GM18498 (cell line): ENCODE measurements at regions not wholly inside any gene's neighbourhood (a gene's known extent, or its start where the extent isn't known, plus 50 kb on each side); places are given as distances from the start of the nearest gene placed in this dataset.

ENCODE experiments used
- ATAC-seq: cut with Tn5 transposase; IDR thresholded peaks from one replicate; pipeline ENCODE4 v1.9.1; 2021; ENCODE audit warnings: mild to moderate bottlenecking, moderate library complexity; ENCODE audit not compliant: unreplicated experiment

- ATAC-seq = no peak
These were observed 209.3 kb downstream of the AHR start for GRCh38 chr7:17507717-17508116.

DNA sequence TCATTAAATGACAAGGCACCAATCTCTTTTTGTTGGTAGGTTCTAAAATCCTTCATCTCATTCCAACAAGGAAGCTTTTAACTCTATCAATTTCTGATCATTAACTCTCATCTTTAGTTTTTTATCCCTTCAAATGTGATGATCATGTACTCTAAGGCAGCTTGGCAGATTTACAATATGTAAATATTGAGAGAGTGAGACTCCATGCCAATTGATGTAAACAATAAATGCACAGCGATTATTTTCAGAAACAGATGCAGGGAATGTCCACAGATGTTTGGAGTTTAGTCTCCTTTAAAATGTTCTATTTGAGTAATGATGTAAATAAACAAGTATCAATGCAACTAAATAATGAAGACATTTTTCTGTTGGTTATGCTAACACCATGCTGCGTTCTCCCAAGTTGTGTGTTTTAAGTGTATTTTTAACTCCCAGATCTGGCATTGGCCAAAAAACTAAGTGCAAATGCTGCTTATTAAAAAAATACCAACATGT is 213.8 kb downstream of the AHR start:
- ATAC-seq = no peak

- ATAC-seq = no peak
These were observed 218.3 kb downstream of the AHR start for GRCh38 chr7:17516771-17517170.

- ATAC-seq = no peak
These were observed 222.5 kb downstream of the AHR start for GRCh38 chr7:17520941-17521340.

DNA sequence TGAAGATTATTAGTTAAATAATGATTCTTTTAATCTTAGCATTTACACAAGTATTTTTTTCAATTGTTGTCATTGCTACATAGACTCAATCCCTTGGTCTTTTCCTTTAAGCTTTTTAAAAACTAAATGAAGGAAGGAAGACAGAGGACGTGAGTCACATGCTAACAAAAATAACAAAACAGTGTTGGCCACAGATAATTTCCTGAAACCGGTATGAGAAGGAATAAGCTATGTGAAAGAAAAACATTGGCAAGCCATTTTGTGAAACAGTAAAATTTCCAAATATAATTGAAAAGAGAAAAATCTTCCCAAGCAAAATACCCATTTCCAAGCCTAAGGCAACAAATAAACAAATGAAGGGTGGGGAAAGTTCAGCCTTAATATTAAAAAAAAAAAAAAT is 223.0 kb downstream of the AHR start:
- ATAC-seq = no peak

DNA sequence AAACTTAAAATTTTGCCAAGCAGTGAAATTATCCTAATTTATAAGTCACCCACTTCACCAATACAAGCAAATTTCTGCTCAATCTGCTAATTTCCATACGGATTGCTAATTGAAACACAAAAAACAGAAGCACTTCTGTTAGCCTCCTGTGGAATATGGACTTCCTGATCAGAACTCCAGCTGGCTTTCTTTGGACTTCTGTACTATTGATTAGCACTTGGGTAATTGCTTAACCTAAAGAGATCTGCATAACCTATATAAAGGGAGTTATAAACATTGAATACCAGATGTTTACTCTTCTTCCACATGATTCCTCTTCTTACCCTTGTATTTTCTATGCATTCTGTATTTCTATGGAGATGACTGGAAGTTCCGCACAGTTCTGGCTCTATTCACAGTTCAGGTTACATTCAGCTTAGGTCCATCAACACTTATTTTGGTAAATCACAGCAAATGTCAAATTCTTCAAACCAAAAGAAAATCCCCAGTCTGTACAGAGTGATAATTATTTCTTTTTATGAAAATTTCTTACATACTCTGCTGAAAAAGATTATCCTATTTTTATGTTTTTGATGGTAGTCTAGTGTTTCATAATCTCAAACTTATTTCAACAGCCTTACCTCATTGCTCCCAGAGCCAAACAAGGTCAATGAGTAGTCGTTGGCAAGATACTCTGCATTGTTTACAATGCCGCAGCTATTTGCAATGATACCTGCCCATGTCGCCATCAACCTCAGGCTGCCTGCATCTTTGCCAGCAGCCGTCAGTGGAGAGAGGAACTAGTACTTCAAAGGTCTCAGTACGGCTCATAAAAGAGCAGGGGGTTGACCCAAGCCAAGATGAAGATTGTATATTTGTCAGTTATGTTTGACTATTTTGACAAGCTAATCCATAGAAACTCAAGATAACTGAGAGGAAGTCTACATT is 225.6 kb downstream of the AHR start:
- no peak for ATAC-seq

- ATAC-seq = no peak
These were observed 226.3 kb downstream of the AHR start for GRCh38 chr7:17524746-17525145.

- ATAC-seq = no peak
These were observed 228.2 kb downstream of the AHR start for GRCh38 chr7:17526621-17527020.

GRCh38 chr7:17528636-17529035 is 230.2 kb downstream of the AHR start:
- no peak for ATAC-seq

GRCh38 chr7:17530244-17530643 is 231.8 kb downstream of the AHR start:
- no peak for ATAC-seq

GRCh38 chr7:17530741-17531421 is 232.4 kb downstream of the AHR start:
- no peak for ATAC-seq

DNA sequence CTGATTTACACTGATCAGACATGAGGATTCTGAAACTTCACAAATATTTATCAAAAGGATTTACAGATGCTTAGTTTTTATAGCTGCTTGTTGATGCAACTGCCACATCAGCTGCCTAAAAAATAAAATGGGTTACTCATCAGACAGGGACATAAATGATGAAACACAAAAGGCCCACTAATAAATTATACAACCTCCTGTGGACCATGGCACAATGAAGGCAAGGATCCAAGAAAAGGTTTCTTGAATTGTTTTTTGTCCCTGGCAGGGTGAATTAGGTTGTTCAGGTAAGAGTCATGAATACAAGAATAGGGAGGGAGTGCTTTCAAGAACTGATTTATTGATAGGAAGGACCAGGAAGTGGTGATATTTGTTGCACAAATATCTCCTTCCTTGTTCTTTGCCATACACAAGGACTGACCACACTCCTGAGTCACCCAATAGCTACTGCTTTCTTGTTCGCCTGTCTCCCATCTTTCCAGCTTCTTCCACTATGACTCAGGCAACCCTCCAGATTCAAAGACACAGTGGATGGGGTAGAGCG is 234.5 kb downstream of the AHR start:
- ATAC-seq = no peak

DNA sequence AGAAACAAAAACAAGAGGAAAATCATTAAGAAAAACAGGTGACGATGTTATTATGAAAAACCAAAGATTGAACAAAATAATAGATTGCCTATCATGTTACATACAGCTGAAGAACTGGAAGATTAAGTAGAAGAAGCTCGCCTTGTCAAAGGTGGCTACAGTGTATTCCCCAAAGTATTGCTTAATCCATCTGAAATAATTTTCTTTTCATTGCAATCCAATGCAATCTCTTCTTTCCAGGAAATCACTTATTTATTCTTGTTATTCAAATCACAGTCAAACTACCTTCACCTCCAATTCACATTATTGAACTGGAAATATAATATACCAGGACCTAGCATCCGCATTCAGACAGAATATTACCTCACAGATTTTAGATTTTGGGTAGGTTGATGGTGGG is 235.9 kb downstream of the AHR start:
- no peak for ATAC-seq

- ATAC-seq = no peak
These were observed 237.3 kb downstream of the AHR start for GRCh38 chr7:17535776-17536175.

- no peak for ATAC-seq
These were observed 245.9 kb downstream of the AHR start for GRCh38 chr7:17544401-17544800.

- ATAC-seq = no peak
These were observed 246.9 kb downstream of the AHR start for GRCh38 chr7:17545348-17545747.

DNA sequence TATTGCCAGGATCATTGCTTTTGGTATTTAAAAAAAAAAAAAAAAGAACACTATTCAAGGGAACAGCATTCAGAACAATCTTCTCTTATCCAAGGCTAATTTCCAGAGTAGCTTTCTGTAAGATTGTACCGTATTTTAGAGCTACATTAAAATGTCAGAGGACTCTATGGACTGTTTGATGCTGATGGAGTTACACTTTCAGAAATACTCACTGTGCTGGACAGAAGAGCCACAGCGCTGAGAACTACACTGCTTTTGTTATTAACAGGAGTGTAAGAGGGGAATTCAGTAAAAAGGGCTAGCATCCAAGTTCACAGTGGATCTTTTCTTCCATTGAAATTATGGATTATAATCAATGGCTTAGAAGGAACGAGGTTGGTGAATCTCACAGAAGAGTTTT is 247.7 kb downstream of the AHR start:
- no peak for ATAC-seq

DNA sequence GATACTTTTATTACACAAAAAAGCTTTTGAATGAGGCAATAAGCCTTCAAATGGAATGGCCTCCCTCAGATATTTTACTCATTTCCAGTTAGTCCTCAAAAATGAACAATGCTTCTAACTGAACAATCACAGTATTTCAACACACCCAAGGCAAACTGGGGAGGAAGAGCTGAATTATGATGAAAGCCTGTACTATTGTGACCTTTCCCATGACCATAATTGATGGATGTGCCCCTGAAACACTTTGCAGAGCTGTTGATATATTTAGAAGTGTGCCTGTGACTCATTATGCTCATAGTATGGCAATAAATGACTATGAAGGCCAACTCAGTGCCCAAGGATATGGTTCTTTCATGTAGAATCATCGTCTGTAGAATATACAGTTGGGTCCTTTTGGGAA is 248.1 kb downstream of the AHR start:
- ATAC-seq = no peak

GRCh38 chr7:17548014-17548653 is 249.7 kb downstream of the AHR start:
- ATAC-seq = no peak

DNA sequence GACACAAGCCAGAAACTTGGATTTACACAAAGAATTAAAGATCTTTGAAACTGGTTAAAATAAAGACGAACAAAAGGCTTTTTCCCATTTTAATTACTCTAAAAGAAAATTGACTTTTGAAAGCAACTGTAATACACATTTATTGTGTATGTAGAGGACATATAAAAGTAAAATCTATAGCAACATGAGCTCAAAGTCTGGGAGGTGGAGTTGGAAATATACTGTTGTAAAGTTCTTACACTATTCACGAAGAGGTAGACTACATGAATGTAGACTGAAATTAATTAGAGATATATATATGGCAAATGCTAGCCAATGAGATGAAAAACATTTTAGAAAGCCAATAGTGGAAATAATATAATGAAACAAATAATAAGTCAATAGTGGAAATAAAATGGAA is 251.0 kb downstream of the AHR start:
- ATAC-seq = no peak

- ATAC-seq = no peak
These were observed 253.9 kb downstream of the AHR start for GRCh38 chr7:17552373-17552772.
